ENCODE measurements at regions not wholly inside any gene's neighbourhood (a gene's known extent, or its start where the extent isn't known, plus 50 kb on each side); places are given as distances from the start of the nearest gene placed in this dataset.

- no peak for DNase-seq
- Histone ChIP-seq H3K27ac (no peak overlapping the region), H3K4me3 (no peak overlapping the region), H3K36me3 (no peaks in the 10 kb centered on the region), H3K27me3 (no peaks in the 10 kb centered on the region), H3K4me1 (no peaks in the 10 kb centered on the region), H3K9me3 (no peaks in the 10 kb centered on the region)
- intact Hi-C loops (cut with DNase I), result no loop called here
- TF ChIP-seq POLR2A (IDR thresholded peaks at IDR 0.05) (no peak), CTCF (IDR thresholded peaks at IDR 0.05) (no peak), EP300 (IDR thresholded peaks at IDR 0.05) (no peak)
These were observed 84.5 kb upstream of the MYCN start for GRCh38 chr2:15855766-15856260.

DNA sequence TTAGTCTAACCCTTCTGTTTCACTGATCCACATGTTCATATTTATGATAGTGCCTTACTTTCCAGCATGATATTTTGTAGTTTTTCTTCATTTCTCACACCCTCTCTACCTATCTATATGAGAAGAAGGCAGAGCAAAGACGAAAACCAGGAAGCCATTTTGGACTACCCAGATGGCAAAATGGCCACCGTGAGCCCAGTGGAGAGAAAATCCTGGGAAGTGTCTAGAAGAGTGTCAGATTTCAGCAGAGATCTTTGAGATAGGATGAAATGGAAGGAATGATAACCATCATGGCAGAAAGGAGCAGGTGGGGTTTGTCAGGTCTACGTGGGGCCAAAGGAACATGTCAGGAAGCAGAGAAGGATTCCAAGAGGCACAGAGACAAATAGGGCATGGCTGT is 84.0 kb upstream of the MYCN start:
- Histone ChIP-seq H3K4me3 (no peak overlapping the region), H3K27me3 (no peaks in the 10 kb centered on the region), H3K4me1 (no peaks in the 10 kb centered on the region), H3K9me3 (no peaks in the 10 kb centered on the region), H3K27ac (no peak overlapping the region), H3K36me3 (no peaks in the 10 kb centered on the region)
- DNase-seq, result no peak
- 90 to 93% methylated on average over 3 of the region's 3 CpGs for WGBS, 2 donors
- no peak for TF ChIP-seq EP300 (IDR thresholded peaks at IDR 0.05)
- intact Hi-C loops (cut with DNase I), result no loop called here

- no peaks in the 10 kb centered on the region for H3K9me3 ChIP-seq
- 91 to 94% methylated on average over 6 of the region's 6 CpGs for WGBS, 2 donors
- H3K27me3 ChIP-seq, result no peaks in the 10 kb centered on the region
- DNase-seq, result no peak
- no peak overlapping the region for H3K27ac ChIP-seq
- intact Hi-C loops (cut with DNase I), result no loop called here
- H3K4me1 ChIP-seq, result no peaks in the 10 kb centered on the region
- no peaks in the 10 kb centered on the region for H3K36me3 ChIP-seq
- no peak overlapping the region for H3K4me3 ChIP-seq
- no peak for TF ChIP-seq EP300 (IDR thresholded peaks at IDR 0.05)
- TF ChIP-seq POLR2A (IDR thresholded peaks at IDR 0.05), result no peak
- no peak for TF ChIP-seq POLR2AphosphoS5 (IDR thresholded peaks at IDR 0.05)
- no peak for TF ChIP-seq CTCF (IDR thresholded peaks at IDR 0.05)
These were observed 81.9 kb upstream of the MYCN start for GRCh38 chr2:15858466-15858865.

GRCh38 chr2:15860051-15860663 is 80.2 kb upstream of the MYCN start:
- Histone ChIP-seq H3K27ac (no peak overlapping the region), H3K4me3 (no peak overlapping the region), H3K9me3 (no peaks in the 10 kb centered on the region), H3K4me1 (no peaks in the 10 kb centered on the region), H3K27me3 (no peaks in the 10 kb centered on the region), H3K36me3 (no peaks in the 10 kb centered on the region)
- DNase-seq, result no peak
- intact Hi-C loops (cut with DNase I), result no loop called here
- TF ChIP-seq POLR2AphosphoS5 (IDR thresholded peaks at IDR 0.05) (no peak), CTCF (IDR thresholded peaks at IDR 0.05) (no peak), EP300 (IDR thresholded peaks at IDR 0.05) (no peak), POLR2A (IDR thresholded peaks at IDR 0.05) (no peak)

GRCh38 chr2:15860760-15861159 is 79.6 kb upstream of the MYCN start:
- Histone ChIP-seq H3K4me3 (no peak overlapping the region), H3K9me3 (no peaks in the 10 kb centered on the region), H3K4me1 (no peaks in the 10 kb centered on the region), H3K36me3 (no peaks in the 10 kb centered on the region), H3K27ac (no peak overlapping the region), H3K27me3 (no peaks in the 10 kb centered on the region)
- 38 to 92% methylated on average over 1 of the region's 1 CpG for WGBS, 2 donors
- intact Hi-C loops (cut with DNase I), result no loop called here
- TF ChIP-seq POLR2A (IDR thresholded peaks at IDR 0.05), result no peak
- TF ChIP-seq CTCF (IDR thresholded peaks at IDR 0.05), result no peak
- no peak for TF ChIP-seq POLR2AphosphoS5 (IDR thresholded peaks at IDR 0.05)
- TF ChIP-seq EP300 (IDR thresholded peaks at IDR 0.05), result no peak
- DNase-seq, result no peak

Data from sigmoid colon (tissue), 6 donors.